Stimulated activated naive CD4-positive, alpha-beta T cell treated with Interleukin-2 at 50 U/mL for 16 hours (primary cell): ENCODE measurements at regions not wholly inside any gene's neighbourhood (a gene's known extent, or its start where the extent isn't known, plus 50 kb on each side); places are given as distances from the start of the nearest gene placed in this dataset.

Source experiments
- DNase-seq: peaks from one replicate; lab custom pipeline; 2025; lab: John Stamatoyannopoulos, UW

DNA sequence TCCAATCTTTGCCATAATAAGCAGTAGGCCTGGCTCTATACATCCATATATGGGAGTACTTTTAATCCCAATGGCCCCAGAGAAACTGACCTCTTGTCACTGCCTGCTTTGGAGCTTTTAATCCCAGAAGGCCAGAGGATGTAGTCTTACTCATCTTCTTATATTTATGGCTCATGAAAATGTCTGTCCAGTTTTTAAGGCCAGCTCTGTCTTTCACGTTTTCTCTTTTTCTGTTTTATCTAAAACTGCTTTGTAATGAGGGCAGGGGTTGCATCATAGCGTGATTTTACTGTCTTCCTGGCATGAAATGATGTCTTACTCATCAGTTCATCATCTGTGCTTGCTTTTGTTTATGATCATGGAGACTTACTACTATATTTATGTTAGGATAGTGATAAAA, 1094.9 kb downstream of the MAT2B start:
- DNase-seq, result no peak

DNA sequence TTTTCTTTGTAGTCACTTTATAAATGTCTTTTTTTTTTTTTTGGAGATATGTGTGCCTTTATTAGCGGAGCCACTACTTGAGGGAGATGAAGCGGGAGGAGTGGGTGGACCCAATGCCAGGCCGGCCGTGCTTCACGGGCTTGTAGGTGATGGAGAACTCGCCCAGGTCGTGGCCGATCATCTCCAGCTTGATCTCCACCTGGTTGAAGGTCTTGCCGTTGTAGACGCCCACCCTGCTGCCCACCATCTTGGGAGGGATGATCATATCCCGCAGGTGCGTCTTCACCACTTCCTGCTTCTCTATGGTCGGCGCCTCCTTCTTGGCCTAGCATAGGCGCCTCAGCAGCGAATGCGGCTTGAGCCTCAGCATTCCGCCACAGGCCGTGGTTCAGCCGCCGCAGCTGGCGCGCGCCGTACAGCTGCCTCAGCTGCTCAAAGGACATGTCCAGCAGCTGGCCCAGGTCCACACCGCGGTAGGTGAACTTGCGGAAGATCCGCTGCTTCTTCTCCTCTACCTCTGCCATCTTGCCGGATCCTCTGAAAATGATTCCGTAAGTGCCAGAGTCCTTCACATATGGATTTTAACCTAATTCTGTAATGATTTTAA, 1095.6 kb downstream of the MAT2B start:
- DNase-seq, result no peak

DNA sequence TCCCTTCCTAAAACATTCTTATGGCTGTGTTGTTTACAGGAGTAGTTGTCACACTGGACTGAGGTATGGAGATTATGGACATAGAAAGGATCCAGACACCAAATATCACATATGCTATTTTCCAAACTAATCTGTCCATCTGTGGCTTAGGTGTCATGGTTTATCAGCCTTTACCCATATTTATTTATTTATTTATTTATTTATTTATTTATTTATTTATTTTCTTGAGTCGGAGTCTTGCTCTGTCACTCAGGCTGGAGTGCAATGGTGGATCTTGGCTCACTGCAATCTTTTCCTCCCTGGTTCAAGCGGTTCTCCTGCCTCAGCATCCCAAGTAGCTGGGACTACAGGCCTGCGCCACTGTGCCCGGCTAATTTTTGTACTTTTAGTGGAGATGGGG, 1103.1 kb downstream of the MAT2B start:
- DNase-seq, result no peak

DNA sequence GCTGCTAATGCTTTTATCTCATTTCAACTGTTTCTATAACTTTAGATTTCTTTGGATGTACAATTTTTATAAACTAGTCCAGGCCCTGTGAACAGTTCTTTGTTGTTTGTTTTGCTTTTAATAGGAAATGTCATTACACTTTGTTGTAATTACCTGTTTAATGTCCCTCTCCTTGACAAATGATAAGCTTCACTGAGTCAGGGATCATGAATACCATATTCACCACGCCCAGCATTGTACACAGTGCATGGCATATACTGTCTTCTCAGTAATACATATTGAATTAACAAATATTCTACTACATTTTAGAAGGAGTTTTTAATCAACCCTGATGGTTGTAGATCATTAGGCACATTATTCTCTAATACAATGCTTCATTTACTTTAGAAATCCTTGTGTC, 1105.0 kb downstream of the MAT2B start:
- DNase-seq, result no peak

DNA sequence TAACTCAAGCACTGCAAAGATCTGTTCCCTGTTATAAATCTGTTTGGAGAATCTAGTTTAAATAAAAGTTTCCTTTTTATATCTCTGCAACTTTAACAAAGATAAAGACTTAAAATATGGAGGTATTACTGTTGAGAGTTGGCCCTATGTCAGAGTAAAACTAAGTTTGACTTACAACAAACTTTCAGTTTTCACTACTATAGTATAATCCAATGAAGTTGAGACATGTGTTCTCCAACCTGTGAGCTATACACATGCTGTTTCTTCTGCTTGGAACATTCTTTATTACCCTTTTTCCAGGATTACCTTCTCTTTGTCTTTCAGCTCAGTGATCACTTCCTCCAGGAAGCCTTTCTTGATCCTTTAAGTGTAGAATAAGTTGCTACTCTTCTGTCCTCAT, 1109.3 kb downstream of the MAT2B start:
- no peak for DNase-seq

DNA sequence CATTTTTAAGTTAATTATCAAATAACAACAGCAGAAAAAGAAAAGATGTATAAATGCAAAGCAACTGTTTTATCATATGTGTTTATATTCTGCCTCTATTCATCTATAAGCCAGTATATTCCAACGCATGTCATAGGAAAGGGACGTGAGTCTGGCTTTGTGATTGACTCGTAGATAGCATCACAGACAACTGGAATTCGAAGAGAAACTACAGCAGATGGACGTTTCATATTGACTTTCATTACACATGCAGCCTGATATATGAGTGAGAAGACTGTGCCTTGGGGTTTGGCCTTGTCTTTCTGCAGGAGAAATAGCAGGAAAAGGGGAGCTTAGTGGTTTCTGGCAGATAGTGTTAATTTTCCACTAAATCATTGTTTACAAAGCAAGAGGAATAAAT, 1111.9 kb downstream of the MAT2B start:
- DNase-seq, result no peak

DNA sequence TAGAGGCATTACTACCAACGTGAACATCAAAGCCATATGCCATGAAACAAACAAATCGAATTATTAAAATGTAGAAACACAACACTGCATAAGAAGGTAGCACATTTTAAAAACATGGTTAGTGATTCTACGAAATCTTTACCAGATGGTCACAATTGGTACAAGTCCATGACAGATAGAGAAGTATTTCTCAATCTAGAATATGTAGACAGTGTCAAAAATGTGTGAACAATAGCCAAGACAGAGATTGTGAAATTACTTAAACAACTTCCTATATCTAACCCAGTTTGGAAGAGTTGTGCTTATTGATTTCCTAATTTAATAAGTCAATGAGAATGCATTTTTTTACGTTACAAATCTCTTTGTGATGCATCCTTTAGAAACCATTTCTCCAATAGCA, 1121.6 kb downstream of the MAT2B start:
- no peak for DNase-seq

DNA sequence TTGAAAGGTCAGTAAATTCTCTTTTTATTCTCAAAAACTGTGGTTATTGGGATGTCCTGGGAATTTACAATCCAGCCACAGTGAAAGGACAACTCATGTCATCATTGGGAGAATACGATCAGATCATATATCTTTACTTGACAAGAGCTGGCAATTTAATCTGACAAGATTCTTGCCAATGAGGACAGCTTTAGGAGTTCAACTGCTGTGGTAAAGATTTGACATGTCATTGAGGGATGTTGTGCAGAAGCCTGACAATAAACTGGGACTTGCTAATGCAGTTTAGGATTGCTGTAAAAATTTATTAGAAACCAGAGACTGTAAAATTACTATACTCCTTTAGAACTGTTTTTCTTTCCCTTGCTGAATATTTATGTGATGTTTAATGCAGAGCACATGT, 1131.0 kb downstream of the MAT2B start:
- no peak for DNase-seq

DNA sequence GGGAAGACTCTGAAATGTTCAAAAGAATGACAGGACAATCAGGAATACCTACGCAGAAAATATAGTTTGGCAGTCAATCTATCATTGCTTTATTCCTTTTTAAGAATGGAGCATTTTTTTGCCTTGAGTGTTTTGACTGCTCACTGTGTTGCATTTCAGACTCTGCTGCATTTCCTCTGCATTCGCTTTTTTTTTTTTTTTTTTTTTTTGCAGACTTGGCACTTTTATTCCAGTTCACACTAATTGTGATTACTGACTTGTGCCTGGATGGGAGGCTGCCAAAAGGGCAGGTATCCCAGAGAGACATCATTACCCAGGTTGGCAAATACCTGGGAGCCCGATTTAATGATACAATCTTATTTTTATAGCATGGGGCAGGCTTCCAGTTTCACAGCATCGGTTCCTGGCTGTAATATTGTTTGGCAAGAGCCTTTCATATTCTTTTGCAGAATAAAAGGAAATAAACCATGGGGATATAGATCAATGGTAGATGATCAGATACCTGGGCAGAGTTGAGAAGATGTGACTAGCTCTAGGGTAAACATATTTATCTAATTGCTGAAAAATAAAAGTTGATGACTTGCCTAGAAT, 1132.6 kb downstream of the MAT2B start:
- no peak for DNase-seq

DNA sequence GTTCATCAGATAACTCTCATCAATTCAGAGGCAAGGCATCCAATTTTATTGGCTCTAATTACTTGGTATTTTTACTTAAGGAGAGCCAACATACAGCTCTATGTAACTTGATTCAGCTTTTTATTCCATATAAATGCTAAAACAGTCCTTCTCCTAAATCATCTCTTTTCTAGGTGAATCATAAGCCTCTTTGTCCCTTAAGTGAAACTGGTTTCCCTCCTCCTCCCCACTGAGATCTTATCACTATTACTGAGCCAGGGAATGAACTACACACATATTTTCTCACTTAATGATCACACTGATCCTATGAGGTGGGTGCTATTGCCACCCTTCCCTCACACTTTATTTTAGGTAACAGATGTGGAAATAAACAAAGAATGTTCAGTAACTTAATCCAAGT, 1143.8 kb downstream of the MAT2B start:
- DNase-seq, result no peak

DNA sequence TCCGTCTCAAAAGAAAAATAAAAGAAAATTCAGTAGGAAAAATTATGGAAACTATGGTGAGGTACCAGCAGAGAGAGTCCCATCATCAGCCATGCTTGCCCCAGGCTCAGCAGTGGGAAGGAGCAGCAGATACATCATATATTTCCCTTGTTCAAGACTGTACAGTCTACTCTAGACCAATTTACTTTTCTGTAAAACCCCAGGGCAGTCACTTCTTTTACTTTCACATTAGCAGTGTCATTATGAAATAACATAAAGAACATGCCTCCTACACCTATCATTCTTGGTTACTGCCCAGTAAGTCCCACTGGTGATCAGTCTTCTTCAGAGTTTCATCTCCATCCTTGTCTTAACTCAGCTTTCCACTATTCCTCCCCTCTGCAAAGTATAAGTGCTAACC, 1145.0 kb downstream of the MAT2B start:
- DNase-seq, result no peak

DNA sequence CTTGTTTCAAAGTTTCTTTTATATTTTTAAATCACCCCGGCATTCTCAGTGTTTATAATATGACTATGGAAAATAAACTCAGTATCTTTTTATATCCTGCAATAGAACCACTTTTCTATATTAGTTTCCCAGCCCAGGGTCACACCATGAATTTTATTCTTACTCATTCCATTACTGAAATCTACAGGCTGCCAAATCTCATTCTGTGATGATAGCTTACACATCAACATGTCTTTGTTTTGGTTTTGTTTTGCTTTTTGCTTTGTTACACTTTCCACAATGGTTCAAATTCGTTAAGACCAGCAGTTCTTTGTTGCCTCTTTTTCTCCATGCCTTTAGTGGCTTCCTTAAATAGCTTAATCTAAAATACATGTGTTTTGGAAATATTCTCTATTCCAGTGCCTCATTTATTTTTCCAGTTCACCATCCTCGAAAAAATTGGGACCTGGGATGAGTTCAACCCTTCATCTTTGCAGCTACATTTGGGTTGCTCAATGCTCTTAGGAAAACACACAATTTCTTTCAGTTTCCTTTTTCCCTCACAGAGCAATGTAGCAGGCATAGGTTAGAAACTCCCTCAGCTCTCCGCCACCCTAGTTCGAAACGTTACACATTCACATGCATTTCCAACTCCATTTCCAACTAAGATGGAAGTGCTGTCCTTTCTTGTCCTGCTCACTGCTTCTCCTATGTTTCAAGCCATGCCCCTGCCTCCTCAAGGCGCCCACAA, 1146.3 kb downstream of the MAT2B start:
- no peak for DNase-seq

DNA sequence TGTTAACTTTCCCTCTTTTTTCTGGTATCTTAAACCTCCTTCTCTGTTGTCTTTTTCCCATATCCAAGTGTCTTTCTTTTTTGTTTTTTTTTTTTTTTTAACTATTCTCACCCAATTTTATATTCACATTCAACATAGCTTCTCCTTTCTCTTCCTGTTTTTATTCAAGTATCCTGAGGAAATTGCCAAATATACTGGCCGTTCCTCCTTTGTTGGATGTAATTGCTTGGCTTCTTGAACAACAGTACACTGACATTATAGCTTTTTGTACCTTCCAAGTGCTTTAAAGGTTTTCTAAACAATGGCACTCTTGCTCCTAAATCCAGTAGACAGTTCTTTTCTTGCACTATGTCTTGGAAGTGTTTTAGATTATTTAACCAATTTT, 1146.8 kb downstream of the MAT2B start:
- DNase-seq, result no peak

DNA sequence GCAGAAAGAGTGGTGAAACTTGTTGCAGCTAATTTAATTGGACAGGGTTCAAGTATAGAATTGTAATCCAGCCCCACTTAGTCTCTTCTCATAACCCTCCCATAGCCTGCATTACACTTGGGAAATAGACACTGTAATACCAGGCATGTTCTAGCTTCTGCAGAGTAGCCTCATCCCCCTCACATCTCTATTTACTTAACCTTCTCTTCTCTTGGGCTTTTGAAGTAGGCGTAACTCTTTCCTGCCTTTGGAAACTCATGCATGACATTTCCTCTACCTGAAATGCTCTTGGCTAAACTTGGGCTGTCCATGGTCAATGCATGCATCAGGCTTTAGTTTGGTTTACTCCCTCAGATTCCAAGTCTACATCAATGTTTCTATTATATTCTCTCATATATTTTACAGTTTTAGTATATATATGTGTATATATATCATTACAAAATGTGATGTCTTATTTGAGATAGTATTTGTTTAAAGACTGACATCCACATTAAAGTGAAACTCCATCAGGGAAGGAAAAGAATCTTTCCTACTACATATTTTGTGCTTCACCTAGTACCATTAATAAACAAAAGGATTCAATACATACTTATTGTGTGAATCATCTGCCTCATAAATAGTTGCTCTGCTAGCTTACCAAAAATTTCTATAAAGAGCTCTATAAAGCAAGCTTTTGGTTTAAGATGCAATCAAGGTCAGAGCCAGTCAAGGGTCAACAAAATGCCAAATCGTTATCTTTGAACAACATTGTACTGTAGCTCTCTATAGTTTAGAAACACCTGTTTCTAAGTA, 1158.0 kb downstream of the MAT2B start:
- DNase-seq, result no peak

DNA sequence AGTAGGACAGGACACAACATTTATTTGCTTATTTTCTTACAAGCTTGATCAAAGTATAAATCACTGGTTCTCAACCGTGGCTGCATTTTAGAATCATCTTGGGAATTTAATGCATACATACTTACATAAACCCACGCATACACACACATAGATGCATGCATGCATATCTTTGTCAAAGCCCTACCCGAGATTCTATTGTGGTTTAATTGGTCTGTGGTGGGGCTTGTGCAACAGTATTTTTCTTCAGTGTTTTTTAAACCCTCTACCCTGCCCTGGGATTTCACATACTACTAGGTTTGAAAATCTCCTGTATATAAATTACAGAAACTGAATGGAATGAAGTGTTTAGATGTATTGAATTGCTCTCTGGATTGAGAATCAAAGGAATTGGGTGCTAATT, 1166.2 kb downstream of the MAT2B start:
- no peak for DNase-seq

DNA sequence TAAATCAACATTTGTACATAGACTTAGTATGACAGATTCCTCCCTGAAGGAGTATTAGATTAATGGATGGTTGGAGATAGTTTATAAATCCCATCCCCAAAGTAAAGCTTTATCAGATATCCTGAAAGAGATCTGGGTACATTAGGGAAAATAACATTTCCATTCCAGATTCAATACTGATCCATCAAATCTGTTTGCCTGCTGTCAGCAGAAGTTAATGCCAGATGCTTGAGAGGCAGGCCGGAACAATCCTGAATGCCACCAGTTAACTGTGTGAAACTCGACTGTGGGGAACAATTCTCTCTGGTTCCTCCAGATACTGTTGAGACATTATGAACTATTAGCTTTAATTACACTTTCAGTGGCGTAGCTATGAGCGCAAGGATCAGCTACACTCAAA, 1166.8 kb downstream of the MAT2B start:
- no peak for DNase-seq

DNA sequence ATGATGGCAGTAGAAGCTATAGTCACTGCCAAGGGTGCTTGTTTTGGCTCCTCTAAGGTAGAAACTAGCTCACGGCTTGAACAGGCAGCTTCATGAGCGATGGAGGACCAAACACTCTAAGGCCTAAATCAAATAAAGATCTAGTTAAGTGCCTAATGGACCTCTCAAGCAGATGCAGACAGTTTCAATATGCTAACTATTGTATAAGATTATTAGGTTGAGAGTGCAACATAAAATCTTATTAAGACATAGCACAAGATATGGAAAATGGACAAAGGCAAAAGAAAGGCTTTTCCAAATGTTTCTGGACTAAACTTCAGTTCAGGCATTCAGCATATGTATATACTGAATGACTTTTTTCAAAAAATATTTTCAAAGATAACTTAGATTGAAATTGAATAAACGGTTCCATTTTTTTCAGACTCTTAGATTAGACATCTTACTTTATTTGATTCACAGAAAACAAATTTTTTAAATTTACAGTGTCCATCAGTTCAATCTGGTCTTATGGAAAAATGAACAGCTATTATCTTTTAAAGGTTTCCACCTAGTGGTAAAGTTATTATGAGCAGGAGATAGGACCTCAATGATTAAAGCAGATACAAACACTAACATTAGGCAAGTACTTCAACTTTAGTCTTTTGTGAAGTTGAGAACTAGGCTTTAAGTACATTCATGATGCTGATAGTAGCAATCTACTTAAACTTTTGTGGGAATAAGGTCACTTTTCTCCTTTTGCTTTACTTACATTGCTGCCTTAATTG, 1167.7 kb downstream of the MAT2B start:
- no peak for DNase-seq

DNA sequence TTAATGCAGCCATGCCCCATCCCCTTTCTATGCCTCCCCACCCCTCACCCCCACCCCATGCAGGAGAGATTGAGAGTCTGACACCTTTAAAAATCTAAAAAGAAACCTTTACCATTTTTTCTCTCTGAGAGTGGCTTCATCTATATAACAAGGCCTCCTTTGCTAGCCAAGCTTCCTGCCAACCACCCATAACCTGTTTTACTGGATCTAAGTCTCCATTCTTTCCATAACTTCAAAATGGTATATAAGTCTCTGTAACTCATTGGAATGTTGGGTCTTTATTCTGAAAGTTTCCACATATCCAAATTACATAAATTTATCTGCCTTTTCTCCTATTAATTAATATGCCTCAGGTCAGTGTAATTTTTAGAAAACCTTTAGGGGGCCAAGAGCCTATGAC, 1174.0 kb downstream of the MAT2B start:
- no peak for DNase-seq

DNA sequence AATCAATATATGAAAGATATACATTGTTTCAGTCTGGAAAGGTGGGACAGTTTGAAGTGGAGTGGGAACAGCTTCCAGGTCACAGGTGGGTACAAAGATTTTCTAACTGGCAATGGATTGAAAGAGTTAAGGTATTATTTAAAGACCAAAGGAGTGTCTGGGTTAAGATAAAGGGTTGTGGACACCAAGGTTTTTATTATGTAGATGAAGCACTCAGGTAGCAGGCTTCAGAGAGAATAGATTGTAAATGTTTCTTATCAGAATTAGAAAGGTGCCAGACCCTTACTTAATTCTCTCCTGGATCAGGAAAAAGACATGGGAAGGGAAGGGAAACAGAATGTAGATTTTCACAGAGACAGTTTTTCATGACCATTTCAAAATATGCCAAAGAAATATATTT, 1174.8 kb downstream of the MAT2B start:
- DNase-seq, result no peak

DNA sequence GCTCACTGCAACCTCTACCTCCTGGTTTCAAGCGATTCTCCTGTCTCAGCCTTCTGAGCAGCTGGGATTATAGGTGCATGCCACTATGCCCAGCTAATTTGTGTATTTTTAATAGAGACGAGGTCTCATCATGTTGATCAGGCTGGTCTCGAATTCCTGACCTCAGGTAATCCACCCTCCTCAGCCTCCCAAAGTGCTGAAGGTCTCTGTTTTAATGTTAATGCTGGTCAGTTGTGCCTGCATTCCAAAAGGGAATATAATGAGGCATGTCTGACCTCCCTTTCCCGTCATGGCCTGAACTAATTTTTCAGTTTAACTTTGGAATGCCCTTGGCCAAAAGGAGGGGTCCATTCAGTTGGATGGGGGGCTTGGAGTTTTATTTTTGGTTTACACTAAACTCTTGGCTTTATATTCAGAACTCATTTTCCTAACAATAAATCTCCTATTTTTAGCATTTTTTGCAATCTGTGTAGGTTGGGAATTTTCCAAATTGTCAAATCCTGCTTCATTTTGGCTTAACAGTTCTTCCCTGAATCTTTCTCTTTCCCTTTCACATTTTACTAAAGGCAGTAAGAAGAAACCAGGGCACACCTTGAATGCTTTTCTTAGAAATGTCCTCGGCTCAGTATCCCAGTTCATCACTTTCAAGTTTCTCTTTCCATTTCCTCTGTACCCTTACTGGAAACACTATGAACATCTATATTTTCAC, 1175.5 kb downstream of the MAT2B start:
- no peak for DNase-seq

DNA sequence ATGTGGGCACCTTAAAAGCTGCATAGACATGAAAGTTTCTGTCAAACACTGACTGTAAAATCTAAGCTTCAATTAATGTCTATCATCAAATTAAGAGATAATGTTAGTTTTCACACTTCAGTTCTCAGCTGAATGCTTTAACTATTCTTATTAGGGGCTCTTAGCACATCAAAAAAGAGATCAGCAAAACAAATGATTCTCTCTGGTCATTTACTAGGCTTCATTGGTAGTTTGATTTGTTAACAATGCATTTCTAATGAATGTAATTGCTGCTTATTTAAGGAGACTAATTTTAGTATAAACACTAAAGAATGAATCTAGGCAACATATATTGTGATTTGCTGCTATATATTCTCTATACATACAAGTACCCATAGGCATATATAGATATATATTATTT, 1182.0 kb downstream of the MAT2B start:
- DNase-seq, result no peak

DNA sequence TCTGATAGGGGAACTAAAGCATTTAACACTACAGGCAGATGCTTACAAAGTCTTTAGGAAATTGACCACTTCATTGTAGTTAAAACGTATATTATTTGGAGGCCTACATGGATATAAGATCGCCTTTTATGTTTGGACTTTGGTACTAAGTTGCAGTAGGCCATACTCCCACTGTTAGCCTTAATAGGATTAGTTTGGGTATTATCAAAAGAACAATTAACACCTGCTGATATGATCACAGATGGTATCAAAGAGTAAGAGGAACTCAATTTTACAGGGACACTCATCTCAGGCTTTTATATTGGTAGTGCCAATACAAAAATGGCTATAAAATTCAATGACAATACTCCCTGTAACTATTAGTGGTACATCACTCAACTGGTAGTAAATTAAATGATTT, 1183.0 kb downstream of the MAT2B start:
- DNase-seq, result no peak
